ENCODE measurements at regions not wholly inside any gene's neighbourhood (a gene's known extent, or its start where the extent isn't known, plus 50 kb on each side); places are given as distances from the start of the nearest gene placed in this dataset.

GRCh38 chr12:13273097-13273496, 76.6 kb downstream of the EMP1 start:
- TF ChIP-seq L3MBTL2 (conservative IDR thresholded peaks at IDR 0.05), result no peak
- no peak for TF ChIP-seq NFRKB (IDR thresholded peaks at IDR 0.05)
- no peak for TF ChIP-seq ARNT (IDR thresholded peaks at IDR 0.05)
- no peak for TF ChIP-seq SP1 (IDR thresholded peaks at IDR 0.05)
- no peak for TF ChIP-seq FOXM1 (IDR thresholded peaks at IDR 0.05; ENCODE audit: borderline replicate concordance)
- no peak for TF ChIP-seq CTBP1 (IDR thresholded peaks at IDR 0.05; ENCODE audit: borderline replicate concordance)
- TF ChIP-seq SUZ12 (IDR thresholded peaks at IDR 0.05), result no peak
- TF ChIP-seq HDGF (IDR thresholded peaks at IDR 0.05; ENCODE audit: borderline replicate concordance), result no peak
- no peak for TF ChIP-seq ELF4 (IDR thresholded peaks at IDR 0.05)
- no peak for TF ChIP-seq BHLHE40 (IDR thresholded peaks at IDR 0.05; ENCODE audit: borderline replicate concordance)

Data from HEK293T (cell line).